ENCODE measurements at regions not wholly inside any gene's neighbourhood (a gene's known extent, or its start where the extent isn't known, plus 50 kb on each side); places are given as distances from the start of the nearest gene placed in this dataset.

DNA sequence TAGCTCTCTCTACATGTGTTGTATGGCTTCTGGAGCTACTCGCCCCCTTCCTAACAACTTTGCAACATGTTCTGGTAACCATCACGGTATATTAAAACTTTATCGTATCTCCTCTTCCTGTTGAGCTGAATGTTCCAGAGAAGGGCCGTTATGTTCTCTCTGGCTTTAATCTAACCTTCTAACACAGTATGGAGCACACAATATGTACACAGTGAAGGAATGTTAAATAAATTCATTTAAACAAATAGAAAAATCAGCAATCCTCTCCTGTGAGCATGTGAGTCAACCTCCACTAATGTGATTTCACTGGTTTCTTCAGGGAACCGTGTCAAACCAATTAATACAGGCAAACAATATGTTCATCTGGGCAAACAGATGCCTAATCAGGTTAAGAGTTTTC, 319.5 kb upstream of the OR4E1 start:
- 73% methylated on average over 5 of the region's 5 CpGs for WGBS
- no peaks in the 10 kb centered on the region for H3K4me1 ChIP-seq (ENCODE audit: insufficient read depth)

DNA sequence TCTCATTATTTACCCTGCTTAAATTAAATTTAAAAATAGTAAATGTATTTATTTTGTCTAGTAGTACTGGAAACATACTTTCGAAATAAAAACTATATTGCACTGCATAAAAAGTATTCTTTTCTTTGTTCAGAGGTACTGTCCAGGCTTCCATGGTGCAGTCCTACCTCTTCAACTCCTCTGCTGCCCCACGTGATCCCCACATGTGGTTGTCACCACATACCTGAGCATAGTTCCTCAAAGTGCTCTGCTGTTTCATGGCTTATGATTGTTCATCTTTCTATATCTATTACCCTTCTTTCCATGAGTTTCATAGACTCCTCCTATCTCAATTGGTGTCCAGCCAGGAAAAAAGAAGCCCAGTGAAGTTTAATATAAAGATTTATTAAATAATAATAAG, 317.5 kb upstream of the OR4E1 start:
- H3K4me3 ChIP-seq (ENCODE audit: low read depth, low read length), result no peak overlapping the region
- DNase-seq (ENCODE audit: extremely low spot score), result no peak
- no peak overlapping the region for H3K27ac ChIP-seq (ENCODE audit: low read depth)
- H3K4me1 ChIP-seq (ENCODE audit: insufficient read depth), result no peaks in the 10 kb centered on the region
- 66% methylated on average over 2 of the region's 2 CpGs for WGBS
- no peaks in the 10 kb centered on the region for H3K36me3 ChIP-seq (ENCODE audit: insufficient read depth)

More for the DNA sequence above, 319.5 kb upstream of the OR4E1 start:
- H3K36me3 ChIP-seq (ENCODE audit: insufficient read depth), result no peaks in the 10 kb centered on the region
- no peak overlapping the region for H3K4me3 ChIP-seq (ENCODE audit: low read depth, low read length)
- DNase-seq (ENCODE audit: extremely low spot score), result no peak
- H3K27ac ChIP-seq (ENCODE audit: low read depth), result no peak overlapping the region

GRCh38 chr14:21990116-21990515, 316.5 kb upstream of the OR4E1 start:
- no peak overlapping the region for H3K27ac ChIP-seq (ENCODE audit: low read depth)
- H3K4me1 ChIP-seq (ENCODE audit: insufficient read depth), result no peaks in the 10 kb centered on the region
- 20% methylated on average over 2 of the region's 2 CpGs for WGBS
- H3K36me3 ChIP-seq (ENCODE audit: insufficient read depth), result no peaks in the 10 kb centered on the region
- H3K4me3 ChIP-seq (ENCODE audit: low read depth, low read length), result no peak overlapping the region
- DNase-seq (ENCODE audit: extremely low spot score), result no peak

GRCh38 chr14:21989090-21989489, 315.5 kb upstream of the OR4E1 start:
- Histone ChIP-seq H3K36me3 (ENCODE audit: insufficient read depth) (no peaks in the 10 kb centered on the region), H3K4me3 (ENCODE audit: low read depth, low read length) (no peak overlapping the region), H3K4me1 (ENCODE audit: insufficient read depth) (no peaks in the 10 kb centered on the region), H3K27ac (ENCODE audit: low read depth) (no peak overlapping the region)
- 67% methylated on average over 7 of the region's 7 CpGs for WGBS
- no peak for DNase-seq (ENCODE audit: extremely low spot score)

GRCh38 chr14:21988413-21988812, 314.8 kb upstream of the OR4E1 start:
- H3K4me3 ChIP-seq (ENCODE audit: low read depth, low read length), result no peak overlapping the region
- WGBS, result 89% methylated on average over 1 of the region's 1 CpG
- DNase-seq (ENCODE audit: extremely low spot score), result no peak
- no peak overlapping the region for H3K27ac ChIP-seq (ENCODE audit: low read depth)
- H3K4me1 ChIP-seq (ENCODE audit: insufficient read depth), result no peaks in the 10 kb centered on the region
- H3K36me3 ChIP-seq (ENCODE audit: insufficient read depth), result no peaks in the 10 kb centered on the region

- WGBS, result 34% methylated on average over 3 of the region's 3 CpGs
- H3K27ac ChIP-seq (ENCODE audit: low read depth), result no peak overlapping the region
- no peaks in the 10 kb centered on the region for H3K36me3 ChIP-seq (ENCODE audit: insufficient read depth)
- H3K4me3 ChIP-seq (ENCODE audit: low read depth, low read length), result no peak overlapping the region
- no peak for DNase-seq (ENCODE audit: extremely low spot score)
- H3K4me1 ChIP-seq (ENCODE audit: insufficient read depth), result no peaks in the 10 kb centered on the region
Observed at GRCh38 chr14:21987937-21988336, 314.3 kb upstream of the OR4E1 start.

DNA sequence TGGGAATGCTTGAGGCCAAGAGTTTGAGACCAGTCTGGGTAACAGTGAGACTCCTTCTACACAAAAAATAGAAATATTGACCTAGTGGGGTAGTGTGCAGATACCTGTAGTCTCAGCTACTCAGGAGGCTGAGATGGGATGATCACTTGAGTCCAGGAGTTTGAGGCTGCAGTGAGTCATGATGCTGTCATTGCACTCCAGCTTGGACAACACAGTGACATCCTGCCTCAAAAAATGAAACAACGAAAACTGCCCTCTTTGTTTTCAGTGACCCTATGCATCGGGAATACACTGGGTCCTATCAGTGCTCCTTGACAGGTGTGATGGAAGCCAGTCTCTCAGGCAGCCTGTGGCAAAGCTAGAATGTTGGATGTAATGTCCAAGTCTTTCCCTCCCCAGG, 311.5 kb upstream of the OR4E1 start:
- Histone ChIP-seq H3K4me3 (ENCODE audit: low read depth, low read length) (no peak overlapping the region), H3K36me3 (ENCODE audit: insufficient read depth) (no peaks in the 10 kb centered on the region), H3K4me1 (ENCODE audit: insufficient read depth) (no peaks in the 10 kb centered on the region), H3K27ac (ENCODE audit: low read depth) (no peak overlapping the region)
- no peak for DNase-seq (ENCODE audit: extremely low spot score)
- 41% methylated on average over 2 of the region's 2 CpGs for WGBS

GRCh38 chr14:21978999-21979314, 305.3 kb upstream of the OR4E1 start:
- Histone ChIP-seq H3K27ac (ENCODE audit: low read depth) (no peak overlapping the region), H3K4me1 (ENCODE audit: insufficient read depth) (no peaks in the 10 kb centered on the region), H3K4me3 (ENCODE audit: low read depth, low read length) (no peak overlapping the region), H3K36me3 (ENCODE audit: insufficient read depth) (no peaks in the 10 kb centered on the region)
- WGBS, result 79% methylated on average over 5 of the region's 5 CpGs
- no peak for DNase-seq (ENCODE audit: extremely low spot score)

- no peak overlapping the region for H3K27ac ChIP-seq (ENCODE audit: low read depth)
- H3K36me3 ChIP-seq (ENCODE audit: insufficient read depth), result no peaks in the 10 kb centered on the region
- DNase-seq (ENCODE audit: extremely low spot score), result no peak
- H3K4me3 ChIP-seq (ENCODE audit: low read depth, low read length), result no peak overlapping the region
- WGBS, result 44% methylated on average over 11 of the region's 11 CpGs
- H3K4me1 ChIP-seq (ENCODE audit: insufficient read depth), result no peaks in the 10 kb centered on the region
Observed at GRCh38 chr14:21978184-21978998, 304.8 kb upstream of the OR4E1 start.

- H3K27ac ChIP-seq (ENCODE audit: low read depth), result no peak overlapping the region
- WGBS, result 79% methylated on average over 2 of the region's 2 CpGs
- H3K4me3 ChIP-seq (ENCODE audit: low read depth, low read length), result no peak overlapping the region
- no peak for DNase-seq (ENCODE audit: extremely low spot score)
- H3K36me3 ChIP-seq (ENCODE audit: insufficient read depth), result no peaks in the 10 kb centered on the region
- no peaks in the 10 kb centered on the region for H3K4me1 ChIP-seq (ENCODE audit: insufficient read depth)
Observed at GRCh38 chr14:21974741-21975140, 301.1 kb upstream of the OR4E1 start.

- 64% methylated on average over 1 of the region's 1 CpG for WGBS
- Histone ChIP-seq H3K4me3 (ENCODE audit: low read depth, low read length) (no peak overlapping the region), H3K4me1 (ENCODE audit: insufficient read depth) (no peaks in the 10 kb centered on the region), H3K36me3 (ENCODE audit: insufficient read depth) (no peaks in the 10 kb centered on the region), H3K27ac (ENCODE audit: low read depth) (no peak overlapping the region)
- no peak for DNase-seq (ENCODE audit: extremely low spot score)
Observed at GRCh38 chr14:21965042-21965441, 291.4 kb upstream of the OR4E1 start.

DNA sequence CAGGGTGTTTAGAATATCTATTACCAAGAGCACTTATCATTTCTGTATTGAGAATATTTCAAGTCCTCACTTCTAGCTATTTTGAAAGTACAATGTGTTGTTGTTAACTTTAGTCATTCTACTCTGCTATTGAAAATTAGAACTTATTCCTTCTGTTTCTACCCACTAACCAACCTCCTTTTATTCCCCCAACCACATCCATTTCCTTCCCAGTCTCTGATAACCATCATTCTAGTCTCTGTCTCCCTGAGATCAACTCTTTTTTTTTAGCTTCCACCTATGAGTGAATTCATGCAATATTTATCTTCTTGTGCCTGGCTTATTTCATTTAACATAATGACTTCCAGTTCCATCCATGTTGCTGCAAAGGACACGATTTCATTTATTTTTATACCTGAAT, 290.6 kb upstream of the OR4E1 start:
- Histone ChIP-seq H3K4me3 (ENCODE audit: low read depth, low read length) (no peak overlapping the region), H3K27ac (ENCODE audit: low read depth) (no peak overlapping the region)
- 67% methylated on average over 1 of the region's 1 CpG for WGBS

DNA sequence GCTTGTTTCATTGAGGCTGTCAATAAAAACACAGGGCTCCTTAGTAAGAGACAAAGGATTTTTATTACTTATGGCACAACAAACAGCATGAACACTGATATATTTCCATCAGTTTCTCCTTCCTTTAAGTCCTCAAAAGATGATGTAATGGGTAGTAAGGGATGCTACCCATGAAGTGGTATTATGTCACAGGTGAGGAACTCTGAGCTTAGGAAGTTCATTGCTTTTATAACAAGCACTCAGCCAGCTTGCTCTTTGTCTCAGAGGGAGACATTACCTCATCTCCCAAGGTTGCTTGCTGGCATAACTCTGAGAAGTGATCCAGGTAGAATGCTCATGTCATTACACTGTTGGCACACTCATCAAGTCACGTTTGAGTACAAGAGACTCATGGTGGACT, 287.0 kb upstream of the OR4E1 start:
- DNase-seq (ENCODE audit: extremely low spot score), result no peak
- no peaks in the 10 kb centered on the region for H3K4me1 ChIP-seq (ENCODE audit: insufficient read depth)
- no peak overlapping the region for H3K4me3 ChIP-seq (ENCODE audit: low read depth, low read length)
- no peak overlapping the region for H3K27ac ChIP-seq (ENCODE audit: low read depth)
- no peaks in the 10 kb centered on the region for H3K36me3 ChIP-seq (ENCODE audit: insufficient read depth)
- 56% methylated on average over 1 of the region's 1 CpG for WGBS

More for the DNA sequence above, 290.6 kb upstream of the OR4E1 start:
- Histone ChIP-seq H3K4me1 (ENCODE audit: insufficient read depth) (no peaks in the 10 kb centered on the region), H3K36me3 (ENCODE audit: insufficient read depth) (no peaks in the 10 kb centered on the region)
- DNase-seq (ENCODE audit: extremely low spot score), result no peak

GRCh38 chr14:21941885-21942284, 268.3 kb upstream of the OR4E1 start:
- Histone ChIP-seq H3K36me3 (ENCODE audit: insufficient read depth) (no peaks in the 10 kb centered on the region), H3K4me3 (ENCODE audit: low read depth, low read length) (no peak overlapping the region), H3K27ac (ENCODE audit: low read depth) (no peak overlapping the region), H3K4me1 (ENCODE audit: insufficient read depth) (no peaks in the 10 kb centered on the region)
- WGBS, result 57% methylated on average over 3 of the region's 3 CpGs
- no peak for DNase-seq (ENCODE audit: extremely low spot score)

Data from urinary bladder (tissue), 3 donors.